Activated effector memory CD4-positive, alpha-beta T cell treated with Interleukin-2 at 50 U/mL for 16 hours (primary cell): ENCODE measurements at regions not wholly inside any gene's neighbourhood (a gene's known extent, or its start where the extent isn't known, plus 50 kb on each side); places are given as distances from the start of the nearest gene placed in this dataset.
"Not testable (repeated sequence)": the region's sequence is repeated elsewhere in the genome, so short reads cannot be mapped to it uniquely, and the experiment has no call there.

Source experiments
- DNase-seq: peaks from one replicate; pipeline ENCODE4 v3.0.0-alpha.2; 2020

DNA sequence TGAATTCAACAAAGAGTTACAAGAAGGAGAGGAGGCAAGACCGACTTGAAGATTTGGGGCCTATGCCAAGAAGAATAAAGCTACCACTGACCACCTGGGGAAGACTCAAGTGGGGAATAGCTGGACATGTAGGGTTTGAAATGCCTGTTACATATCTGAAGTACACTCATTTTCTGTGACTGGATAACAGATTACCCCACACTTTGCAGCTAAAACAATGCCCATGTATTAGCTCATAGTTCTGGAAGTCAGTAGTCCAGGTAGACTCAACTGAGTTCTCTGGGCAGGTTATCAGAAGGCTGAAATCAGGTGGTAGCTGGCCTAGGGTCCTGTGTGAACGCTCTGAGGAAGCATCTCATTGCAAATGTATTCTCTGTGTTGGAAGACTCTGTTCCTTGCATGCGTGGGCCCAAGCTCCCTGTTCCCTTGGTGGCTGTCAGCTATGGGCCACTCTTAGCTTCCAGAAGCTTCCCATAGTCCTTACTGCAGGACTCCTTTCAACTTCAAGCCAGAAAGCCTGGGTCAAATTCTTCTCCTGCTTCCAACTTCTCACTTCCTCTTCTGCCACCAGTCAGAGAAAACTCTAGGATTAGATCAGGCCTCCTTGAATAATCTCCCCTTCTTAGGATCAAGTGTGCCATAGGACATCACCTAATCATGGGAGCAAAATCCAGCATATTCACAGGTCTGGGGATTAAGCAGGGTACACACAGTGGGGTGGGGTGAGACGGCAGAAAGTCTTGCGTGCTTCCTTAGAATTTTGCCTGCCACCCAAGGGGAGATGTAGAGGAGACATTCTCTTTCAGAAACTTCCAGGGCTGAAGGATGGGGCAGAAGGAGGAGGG is 187.8 kb downstream of the SHQ1 start:
- no peak for DNase-seq

DNA sequence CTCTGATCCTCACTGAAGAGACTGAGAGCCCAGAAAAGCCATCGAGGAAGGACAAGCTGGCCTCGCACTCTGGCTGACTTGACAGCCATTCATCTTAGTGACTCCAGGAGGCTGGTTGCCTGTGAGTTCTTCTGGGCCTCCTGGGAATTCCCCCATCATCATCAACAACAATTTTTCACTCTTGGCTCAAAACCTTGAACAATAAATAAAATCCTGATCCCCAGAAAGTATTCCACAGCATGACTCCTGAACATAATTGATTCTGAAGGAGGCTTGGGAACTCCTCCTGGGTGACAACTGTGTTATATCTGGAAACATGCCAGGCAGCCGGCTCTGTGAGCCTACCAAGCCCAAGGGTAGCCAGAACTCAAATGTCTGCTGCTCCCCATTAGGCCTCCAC is 188.6 kb downstream of the SHQ1 start:
- no peak for DNase-seq

DNA sequence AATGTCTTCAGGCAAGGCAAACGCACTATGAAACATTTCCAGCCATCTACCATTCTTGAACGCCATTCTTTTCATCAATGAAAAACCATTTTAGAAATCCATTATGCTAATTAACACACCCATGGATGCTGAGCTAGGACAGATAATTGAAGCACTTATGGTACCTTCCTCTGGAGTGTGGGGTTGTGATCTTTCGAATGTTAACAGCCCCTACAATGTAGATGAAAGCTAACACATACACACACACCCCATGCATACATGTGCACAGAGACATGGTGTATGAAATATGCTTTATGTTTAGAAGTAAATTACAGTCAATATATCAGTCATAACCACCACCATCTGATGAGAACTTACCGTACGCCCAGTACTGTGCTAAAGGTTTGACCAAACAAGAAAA is 189.1 kb downstream of the SHQ1 start:
- no peak for DNase-seq

DNA sequence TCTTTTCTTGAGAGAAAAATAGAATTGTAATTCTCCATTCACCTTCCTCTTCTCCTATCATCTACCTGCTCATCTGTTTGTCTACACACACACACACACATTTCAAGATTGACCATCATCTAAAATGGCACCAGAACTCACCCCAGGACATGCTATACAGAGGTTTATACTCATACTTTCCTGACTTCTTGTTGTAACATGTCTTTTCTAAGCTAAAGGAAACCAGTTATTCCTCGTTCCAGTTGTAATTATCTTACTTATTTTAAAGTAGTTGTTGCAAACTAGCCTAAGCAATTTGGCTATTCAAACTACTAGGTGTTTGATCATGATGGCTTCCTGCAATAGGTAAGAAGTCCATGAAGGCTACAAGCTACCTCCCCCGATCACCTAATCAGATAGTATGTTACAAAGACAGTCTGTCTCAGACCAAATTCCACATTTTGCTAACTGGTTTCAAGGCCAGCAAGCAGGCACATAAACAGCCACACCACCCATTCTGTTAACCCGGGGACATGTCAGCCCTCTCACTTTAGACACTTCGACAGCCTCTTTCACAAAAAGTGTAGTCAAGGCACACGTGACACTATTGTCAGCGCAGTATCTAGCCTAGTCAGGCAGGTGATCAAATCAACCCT is 189.7 kb downstream of the SHQ1 start:
- no peak for DNase-seq

DNA sequence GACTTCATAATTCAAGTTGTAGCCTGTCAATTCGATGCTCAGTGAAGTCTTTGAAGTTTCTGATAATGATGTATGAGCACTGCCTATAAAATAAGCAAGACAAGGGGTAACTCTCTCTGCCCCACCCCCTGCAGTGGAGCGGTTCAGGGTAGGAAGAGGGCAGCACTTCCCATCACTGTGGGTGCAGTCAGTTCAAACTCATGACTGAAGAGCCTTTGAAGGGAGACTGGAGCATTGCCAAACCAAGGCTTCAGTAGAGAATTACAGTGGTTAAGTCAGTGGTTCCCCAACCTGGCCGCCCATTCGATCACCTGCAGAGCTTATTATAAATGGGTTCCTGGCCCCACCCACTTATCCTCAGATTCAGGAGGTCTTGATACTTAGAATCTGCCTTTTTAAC is 190.6 kb downstream of the SHQ1 start:
- DNase-seq, result peak; percentile 20

DNA sequence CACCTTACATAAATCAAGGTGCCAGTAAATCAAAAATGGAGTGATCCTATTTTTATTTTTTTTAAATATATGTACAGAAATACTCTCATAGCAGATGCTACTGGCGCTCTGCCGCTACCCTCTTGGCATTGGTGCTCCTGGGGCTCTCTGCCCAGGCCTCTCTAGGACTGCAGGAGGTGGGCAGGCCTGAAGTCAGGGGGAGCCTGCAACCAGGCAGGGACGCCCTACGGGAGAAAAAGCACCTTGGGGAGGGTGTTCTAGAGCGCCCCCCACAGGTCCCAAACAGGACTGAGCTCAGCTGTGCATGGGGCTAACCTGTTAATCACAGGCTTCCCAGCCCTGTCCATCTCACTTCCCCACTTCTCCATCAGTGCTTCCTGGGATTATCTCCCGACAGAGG is 192.5 kb downstream of the SHQ1 start:
- no peak for DNase-seq

DNA sequence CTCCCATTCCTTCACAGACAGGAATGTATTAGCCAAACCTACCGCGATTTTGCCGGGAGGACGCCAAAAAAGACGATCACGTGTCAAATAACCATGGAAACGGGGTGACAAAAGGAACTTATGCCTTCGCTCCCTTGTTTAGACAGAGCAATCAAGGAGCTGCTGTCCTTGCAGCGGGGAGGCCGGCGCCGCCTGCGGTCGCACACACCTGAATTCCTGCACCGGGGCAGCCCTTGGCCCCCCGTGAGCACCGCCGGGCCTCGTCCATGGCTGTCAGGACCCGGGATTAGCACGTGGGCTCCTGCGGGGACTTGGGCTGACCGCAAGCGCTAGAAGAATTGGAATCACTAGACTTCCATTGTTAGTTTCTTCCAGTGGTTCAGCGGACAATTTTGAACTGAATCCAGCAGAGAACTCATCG is 193.1 kb downstream of the SHQ1 start:
- DNase-seq, result no peak

DNA sequence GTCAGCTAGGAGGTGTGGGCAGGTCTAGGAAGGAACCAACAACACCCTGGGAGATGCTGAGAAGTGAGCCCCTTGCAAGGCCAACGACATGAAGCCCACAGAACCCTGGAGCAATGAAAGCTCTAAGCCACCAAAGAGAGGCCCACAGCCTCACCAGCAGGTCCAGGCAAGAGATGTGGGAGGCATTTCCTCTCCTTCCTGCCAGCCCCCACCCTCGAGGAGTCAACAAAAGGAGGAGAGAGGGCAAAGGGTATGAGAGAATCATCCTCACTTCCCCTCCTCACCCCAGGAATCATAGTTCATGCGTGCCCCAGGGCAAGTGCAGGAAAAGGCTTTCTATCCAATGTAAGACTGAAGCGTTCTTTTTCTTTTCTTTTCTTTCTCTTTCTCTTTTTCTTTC is 195.8 kb downstream of the SHQ1 start:
- no peak for DNase-seq

DNA sequence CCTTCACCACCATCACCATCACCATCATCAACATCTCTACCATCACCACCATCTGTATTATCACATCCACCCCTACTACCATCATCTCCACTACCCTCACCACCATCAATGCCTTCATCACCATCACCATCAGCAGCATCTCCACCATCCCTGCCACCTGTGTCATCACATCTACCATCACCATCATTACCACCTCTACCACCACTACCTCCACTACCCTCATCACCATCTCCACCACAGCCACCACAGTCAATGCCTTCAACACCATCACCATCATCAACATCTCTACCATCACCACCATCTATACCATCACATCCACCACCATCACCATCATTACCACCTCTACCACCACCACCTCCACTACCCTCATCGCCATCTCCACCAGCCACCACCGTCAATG is 196.7 kb downstream of the SHQ1 start:
- no peak for DNase-seq

DNA sequence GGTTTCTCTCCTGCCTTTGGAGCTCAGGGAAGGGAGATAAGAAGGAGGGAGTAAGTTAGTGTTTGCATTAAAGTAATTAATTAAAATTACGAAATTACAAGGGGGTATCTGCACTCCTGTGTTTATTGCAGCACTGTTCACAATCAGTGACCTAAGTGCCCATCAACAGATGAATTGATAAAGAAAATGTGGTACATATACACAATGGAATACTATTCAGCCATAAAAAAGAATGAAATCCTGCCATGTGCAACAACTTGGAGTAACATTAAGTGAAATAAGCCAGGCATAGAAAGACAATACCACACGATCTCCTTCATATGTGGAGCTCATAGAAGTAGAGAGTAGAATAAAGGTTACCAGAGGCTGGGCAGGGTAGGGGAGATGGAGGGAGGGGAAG is 202.0 kb downstream of the SHQ1 start:
- DNase-seq, result no peak

DNA sequence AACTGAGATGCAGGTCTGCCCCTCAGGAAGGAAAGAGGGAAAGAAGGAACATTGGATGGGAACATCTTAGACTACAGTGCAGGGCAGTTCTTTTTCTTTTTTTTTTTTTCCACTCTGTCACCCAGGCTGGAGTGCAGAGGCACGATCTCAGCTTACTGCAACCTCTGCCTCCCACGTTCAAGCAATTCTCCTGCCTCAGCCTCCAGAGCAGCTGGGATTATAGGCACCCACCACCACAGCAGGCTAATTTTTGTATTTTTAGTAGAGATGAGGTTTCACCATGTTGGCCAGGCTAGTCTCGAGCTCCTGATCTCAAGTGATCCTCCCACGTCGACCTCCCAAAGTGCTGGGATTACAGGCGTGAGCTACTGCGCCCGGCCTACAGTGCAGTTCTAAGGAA is 204.6 kb downstream of the SHQ1 start:
- DNase-seq, result not testable (repeated sequence)

DNA sequence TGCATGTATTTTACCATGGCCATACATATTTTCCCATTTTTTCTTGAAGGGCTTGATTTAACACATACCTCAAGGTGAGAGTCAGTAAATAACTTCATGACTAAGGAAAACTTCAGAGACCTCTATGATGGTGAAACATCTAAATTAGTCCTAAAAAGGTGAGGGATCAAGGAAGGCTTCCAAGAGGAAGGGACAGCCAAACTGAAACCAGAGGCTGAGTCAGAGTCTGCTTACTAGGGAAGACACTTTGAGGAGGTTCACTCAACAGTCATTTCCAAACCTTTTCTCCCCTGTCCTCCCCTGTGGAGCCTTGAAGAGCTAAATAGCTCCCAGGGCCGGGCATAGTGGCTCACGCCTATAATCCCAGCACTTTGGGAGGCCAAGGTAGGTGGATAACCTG is 206.6 kb downstream of the SHQ1 start:
- DNase-seq, result no peak

DNA sequence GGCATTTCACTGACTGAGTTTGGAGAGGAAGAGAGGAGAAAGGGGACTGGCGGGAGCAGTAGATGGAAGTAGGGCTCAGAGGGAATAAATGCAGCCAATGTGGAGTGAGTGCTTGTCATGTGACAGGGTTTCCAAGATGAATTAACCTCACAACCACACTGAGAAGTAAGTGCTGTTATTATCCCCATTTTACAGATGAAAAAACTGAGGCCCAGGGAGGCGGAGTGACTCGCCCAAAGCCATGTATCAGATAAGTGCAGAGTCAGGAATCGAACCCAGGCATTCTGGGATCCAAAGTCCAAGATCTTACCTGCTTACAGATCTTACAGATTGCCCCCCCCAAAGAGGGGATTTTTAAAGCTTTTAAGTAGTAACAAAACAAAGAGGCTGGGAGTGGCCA is 207.2 kb downstream of the SHQ1 start:
- no peak for DNase-seq

DNA sequence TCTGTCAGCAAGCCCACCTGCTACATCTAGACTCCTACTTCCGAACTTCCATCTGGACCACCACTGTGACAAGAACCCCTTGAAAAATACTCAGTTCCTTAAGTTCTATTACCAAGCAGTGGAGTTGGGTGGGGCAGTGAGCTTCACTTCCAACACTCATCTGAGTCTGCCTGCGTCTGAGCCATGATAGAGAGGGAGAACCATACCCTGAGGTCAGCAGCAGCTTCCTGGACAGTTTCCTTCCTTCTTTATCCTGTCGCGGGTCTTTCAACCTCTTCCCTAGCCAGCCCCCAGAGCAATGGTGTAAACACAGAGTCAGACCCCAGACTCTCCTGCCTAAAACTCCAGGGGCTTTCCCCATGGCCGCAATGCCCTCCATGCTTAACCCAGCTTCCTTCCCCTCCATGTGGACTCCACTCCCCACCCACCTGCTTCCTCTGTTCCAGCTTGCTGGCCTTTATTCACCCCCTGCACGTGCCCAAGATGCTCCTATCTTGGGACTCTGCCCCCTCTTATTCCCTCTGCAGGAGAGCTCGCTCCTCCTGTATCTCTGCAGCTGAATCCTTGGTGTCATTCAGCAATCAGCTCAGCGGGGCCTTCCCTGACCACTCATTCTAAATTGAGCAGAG is 211.2 kb downstream of the SHQ1 start:
- DNase-seq, result no peak

DNA sequence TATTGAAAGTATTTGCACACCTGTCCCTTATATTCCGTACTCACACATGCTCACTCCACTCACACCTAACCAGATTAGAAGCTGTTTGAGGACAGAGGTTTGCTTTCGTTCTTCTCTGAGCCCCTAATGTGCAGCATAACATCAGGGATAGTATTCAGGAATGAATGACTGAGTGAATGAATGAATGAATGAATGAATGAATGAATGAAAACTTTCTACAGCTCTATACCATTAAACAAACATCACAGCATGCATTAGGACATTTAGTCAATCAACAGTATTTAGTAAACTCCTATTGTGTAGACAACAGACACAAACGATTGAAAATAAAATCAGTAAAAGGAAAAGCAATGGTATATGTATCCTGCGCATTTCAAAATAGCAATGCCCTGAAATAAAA is 212.7 kb downstream of the SHQ1 start:
- DNase-seq, result no peak

DNA sequence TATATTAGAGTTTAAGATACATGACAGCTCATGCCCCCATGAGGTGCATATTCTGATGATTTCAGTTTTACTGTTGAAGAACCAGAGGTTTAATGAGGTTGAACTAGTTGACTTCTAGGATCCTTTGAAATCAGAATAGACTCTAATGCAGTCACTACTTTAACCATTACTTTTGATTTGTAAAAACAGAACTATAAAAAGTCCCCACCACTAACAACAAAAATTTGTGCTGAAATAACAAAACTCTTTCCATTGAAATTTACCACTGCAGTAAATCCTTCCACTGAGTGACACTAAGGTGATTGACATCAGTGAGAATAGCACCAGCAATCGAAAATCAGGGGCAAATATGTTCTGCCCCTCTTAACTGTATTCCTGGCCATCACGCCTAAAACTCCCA is 214.1 kb downstream of the SHQ1 start:
- no peak for DNase-seq

DNA sequence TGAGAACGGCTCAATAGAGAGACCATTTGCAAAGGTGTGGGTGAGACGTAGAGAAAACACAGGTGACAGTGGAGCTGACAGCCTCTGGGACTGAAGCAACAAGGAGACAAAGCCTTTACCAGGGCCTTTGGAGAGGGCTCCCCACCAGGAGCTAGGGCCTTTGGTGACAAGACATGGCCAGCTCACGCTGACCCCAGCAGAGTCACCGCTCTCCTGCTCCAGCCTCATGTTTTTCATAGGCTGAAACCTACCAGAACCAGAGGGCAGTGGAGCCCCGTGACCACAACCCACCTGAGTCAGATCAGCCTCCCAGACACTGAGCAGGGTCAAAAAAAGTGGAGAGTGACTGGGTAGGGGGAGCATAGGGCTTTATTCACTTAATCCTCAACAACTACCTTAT is 214.7 kb downstream of the SHQ1 start:
- DNase-seq, result no peak

DNA sequence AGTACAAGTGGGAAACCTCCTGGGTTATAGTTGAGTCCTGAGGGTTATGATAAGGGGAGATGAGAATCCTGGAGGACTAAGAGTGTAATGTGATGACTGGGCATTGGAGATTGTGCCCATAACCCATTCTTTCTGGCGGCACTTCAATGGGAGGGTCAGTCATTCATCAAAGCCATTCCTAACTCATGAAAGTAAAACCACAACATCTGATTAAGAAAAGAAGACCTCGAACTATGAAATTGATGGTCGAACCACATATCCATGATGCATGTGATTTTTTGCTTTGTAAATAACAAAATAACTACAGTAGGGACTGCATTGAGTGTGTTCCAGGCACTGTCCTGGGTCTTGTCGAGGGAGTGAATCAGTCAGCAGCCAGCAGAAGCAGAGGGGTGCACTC is 215.1 kb downstream of the SHQ1 start:
- no peak for DNase-seq

DNA sequence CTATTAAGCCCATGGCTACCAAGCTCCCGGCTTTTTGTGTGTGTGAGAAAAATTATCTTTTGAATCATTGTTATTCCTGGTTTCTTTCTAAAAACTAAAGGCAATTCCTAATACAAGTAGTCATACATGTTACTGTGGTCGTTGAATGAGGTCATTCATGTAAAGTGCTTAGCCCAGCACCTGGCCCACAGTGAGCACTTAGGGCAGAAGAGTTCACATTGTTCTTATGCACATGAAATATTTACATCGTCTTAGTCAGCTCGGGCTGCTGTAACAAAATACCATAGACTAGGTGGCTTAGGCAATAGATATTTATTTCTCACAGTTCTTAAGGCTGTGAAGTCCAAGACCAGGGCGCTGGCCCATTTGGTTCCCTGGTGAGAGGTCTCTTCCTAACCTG is 216.1 kb downstream of the SHQ1 start:
- DNase-seq, result no peak

DNA sequence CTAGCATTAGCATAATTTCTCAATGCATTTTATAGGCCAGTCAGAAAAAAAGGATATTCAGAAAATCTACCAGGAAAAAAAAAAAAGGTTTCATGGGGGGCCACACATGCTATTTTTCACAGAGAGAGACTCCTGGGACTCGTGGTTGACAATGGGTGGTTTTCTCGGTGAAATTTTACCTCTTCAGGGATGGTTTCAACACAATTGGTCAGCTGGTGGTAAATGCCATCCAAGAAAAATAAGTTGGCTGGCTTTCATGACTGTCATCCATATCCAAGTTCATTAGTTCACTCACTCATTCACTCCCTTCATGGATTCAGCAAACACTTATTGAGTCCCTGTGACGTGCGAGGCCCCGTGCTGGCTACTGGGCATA is 217.3 kb downstream of the SHQ1 start:
- DNase-seq, result no peak

DNA sequence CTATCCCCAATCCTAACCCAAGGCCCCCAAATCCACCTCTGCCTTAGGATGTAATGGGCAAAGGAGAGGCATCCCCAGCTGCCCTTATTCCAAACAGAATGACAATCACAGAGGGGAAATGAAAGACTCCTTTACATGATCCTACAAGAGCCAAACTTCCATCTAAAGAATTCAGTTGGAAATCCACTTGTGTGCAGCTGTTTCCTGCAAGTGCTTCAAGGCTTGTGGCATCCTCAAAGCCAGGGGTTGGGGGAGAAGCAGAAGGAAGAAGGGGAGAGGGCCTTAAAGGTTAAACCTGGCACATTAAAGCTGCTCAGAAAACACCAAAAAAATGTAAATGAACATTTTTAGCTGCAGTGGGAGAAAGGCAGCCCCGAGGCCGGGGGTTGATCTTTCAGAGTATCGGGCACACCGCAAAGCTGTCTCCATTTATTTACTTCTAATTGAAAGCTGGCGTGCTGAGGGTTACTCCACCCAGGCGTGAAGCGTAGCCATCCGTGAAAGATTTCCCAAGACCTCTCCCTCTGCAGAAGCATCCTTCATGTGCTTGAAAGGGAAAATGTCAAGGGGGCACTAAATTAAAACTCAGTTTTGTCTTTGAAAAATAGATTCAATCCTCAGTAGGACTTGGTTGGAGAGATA is 217.8 kb downstream of the SHQ1 start:
- DNase-seq, result no peak

DNA sequence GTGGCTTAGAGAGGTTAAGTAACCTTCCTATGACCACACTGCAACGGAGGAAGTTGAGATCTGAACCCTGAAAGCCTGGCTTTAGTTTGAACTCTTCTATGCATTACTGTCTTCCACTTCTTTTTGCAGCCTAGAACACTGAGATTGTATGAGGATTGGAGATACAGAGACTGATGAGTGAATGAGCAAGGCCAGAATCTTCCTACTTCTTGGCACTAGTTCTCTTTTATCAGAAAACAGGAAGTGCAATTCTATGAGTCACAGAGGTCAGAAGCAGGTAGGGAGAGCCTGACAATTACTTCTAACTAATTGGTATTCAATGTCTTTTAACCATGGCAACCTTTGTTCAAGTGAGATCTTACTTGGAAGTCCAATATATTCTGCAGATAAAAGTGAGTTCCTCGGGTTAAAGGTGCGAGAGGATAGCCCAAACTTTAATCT is 219.0 kb downstream of the SHQ1 start:
- DNase-seq, result no peak

DNA sequence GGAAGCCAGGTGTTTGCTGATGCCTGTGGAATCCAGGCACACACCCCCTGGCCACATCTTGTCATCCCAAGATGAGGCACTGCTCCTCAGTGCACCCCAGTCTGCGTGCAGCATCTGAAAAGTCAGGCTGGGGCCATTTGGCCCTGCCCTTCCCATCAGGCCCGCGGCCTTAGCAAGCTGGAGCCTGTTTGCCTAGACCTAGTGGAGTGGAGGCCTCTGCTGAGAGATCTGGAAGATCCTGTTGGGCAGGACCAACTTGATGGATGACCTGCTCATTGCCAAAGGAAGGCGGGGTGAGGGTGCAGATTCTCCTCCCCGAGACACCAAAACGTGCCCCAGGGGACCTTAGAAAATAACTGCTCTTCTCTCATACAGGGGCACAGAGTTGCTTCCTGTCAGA is 220.2 kb downstream of the SHQ1 start:
- no peak for DNase-seq

DNA sequence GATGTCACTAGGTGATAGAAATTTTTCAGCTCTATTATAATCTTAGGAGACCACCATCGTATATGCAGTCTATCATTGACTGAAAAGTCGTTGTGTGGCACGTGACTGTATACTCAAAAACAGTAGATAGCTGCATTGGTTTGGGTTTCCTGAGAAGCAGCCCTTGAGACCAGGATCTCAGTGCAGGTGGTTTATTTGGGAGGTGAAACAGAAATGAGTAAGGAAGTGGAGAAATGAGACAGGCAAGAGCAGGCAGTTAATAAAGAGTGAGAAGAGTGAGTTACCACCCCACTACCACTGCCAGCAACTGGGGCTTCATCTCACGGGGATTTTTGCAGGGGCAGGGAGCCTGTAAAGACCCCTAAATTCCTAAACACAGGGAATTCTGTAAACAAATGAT is 221.0 kb downstream of the SHQ1 start:
- no peak for DNase-seq
